Panc1 (cell line): ENCODE measurements at regions not wholly inside any gene's neighbourhood (a gene's known extent, or its start where the extent isn't known, plus 50 kb on each side); places are given as distances from the start of the nearest gene placed in this dataset.

Experiments used
- POLR2AphosphoS5 ChIP-seq: IDR thresholded peaks from 2 replicates; pipeline ENCODE4 v1.6.1; 2012; ENCODE audit warnings: mild to moderate bottlenecking, low read depth, low read length, moderate library complexity
- SIN3A ChIP-seq: IDR thresholded peaks from 2 replicates; pipeline ENCODE4 v1.6.1; 2012; ENCODE audit warnings: low read depth, mild to moderate bottlenecking, low read length, moderate library complexity, borderline replicate concordance; ENCODE audit not compliant: insufficient read depth
- TCF7L2 ChIP-seq: IDR thresholded peaks from 2 replicates; pipeline ENCODE4 v1.6.1; 2011; ENCODE audit warnings: mild to moderate bottlenecking, low read depth, low read length, inconsistent platforms
- TF ChIP-seq, protein P1 (sequence below): fragments of 450-650 bp; IDR thresholded peaks from 2 replicates; pipeline ENCODE4 v1.5.1; 2017; ENCODE audit warnings: mild to moderate bottlenecking
- TF ChIP-seq, protein P2 (sequence below), 2 experiments: IDR thresholded peaks; 2 replicates each; pipeline ENCODE4 v1.6.1; 2011 to 2012; ENCODE audit warnings: low read depth in 2 of 2, control low read depth in 1 of 2, low read length in 1 of 2, mild to moderate bottlenecking in 1 of 2, moderate library complexity in 1 of 2; ENCODE audit not compliant: insufficient read depth in 1 of 2

DNA sequence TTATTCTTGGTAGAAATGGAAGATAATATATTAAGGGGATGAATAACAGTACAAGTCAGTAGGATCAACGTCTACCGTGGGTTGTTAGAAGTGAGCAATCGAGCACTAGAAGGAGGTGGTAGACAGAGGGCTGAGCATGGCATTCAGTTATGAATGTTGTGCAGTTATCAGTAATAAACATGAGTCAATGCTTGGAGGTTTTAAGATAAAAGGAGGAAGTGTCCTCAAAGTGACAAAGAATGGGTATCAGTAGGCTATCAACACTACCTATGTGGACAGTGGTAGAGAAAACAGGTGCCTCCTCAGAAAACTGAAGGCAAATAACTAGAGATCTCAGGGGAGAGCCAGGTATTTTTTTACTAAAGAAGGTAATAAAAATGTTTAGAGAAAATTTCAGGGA, 1607.0 kb downstream of the PCDH9 start:
- TF ChIP-seq, protein P1, sequence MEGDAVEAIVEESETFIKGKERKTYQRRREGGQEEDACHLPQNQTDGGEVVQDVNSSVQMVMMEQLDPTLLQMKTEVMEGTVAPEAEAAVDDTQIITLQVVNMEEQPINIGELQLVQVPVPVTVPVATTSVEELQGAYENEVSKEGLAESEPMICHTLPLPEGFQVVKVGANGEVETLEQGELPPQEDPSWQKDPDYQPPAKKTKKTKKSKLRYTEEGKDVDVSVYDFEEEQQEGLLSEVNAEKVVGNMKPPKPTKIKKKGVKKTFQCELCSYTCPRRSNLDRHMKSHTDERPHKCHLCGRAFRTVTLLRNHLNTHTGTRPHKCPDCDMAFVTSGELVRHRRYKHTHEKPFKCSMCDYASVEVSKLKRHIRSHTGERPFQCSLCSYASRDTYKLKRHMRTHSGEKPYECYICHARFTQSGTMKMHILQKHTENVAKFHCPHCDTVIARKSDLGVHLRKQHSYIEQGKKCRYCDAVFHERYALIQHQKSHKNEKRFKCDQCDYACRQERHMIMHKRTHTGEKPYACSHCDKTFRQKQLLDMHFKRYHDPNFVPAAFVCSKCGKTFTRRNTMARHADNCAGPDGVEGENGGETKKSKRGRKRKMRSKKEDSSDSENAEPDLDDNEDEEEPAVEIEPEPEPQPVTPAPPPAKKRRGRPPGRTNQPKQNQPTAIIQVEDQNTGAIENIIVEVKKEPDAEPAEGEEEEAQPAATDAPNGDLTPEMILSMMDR, result no peak
- TF ChIP-seq POLR2AphosphoS5, result no peak
- no peak for TF ChIP-seq SIN3A
- TF ChIP-seq, protein P2, sequence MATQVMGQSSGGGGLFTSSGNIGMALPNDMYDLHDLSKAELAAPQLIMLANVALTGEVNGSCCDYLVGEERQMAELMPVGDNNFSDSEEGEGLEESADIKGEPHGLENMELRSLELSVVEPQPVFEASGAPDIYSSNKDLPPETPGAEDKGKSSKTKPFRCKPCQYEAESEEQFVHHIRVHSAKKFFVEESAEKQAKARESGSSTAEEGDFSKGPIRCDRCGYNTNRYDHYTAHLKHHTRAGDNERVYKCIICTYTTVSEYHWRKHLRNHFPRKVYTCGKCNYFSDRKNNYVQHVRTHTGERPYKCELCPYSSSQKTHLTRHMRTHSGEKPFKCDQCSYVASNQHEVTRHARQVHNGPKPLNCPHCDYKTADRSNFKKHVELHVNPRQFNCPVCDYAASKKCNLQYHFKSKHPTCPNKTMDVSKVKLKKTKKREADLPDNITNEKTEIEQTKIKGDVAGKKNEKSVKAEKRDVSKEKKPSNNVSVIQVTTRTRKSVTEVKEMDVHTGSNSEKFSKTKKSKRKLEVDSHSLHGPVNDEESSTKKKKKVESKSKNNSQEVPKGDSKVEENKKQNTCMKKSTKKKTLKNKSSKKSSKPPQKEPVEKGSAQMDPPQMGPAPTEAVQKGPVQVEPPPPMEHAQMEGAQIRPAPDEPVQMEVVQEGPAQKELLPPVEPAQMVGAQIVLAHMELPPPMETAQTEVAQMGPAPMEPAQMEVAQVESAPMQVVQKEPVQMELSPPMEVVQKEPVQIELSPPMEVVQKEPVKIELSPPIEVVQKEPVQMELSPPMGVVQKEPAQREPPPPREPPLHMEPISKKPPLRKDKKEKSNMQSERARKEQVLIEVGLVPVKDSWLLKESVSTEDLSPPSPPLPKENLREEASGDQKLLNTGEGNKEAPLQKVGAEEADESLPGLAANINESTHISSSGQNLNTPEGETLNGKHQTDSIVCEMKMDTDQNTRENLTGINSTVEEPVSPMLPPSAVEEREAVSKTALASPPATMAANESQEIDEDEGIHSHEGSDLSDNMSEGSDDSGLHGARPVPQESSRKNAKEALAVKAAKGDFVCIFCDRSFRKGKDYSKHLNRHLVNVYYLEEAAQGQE (IDR thresholded peaks at IDR 0.05; ENCODE audit: insufficient read depth in 1 of 2, low read depth in 2 of 2, low read length in 1 of 2), result no peak
- TF ChIP-seq TCF7L2, result no peak
